Colonic mucosa (tissue), 4 donors: ENCODE measurements at regions not wholly inside any gene's neighbourhood (a gene's known extent, or its start where the extent isn't known, plus 50 kb on each side); places are given as distances from the start of the nearest gene placed in this dataset.

ENCODE experiments used
- DNase-seq: peaks from one replicate; pipeline ENCODE4 v3.0.0-alpha.2; 2020
- H3K27ac ChIP-seq: fragments of 200-600 bp; one replicate; pipeline ENCODE4 v1.8.0; 2021
- H3K27me3 ChIP-seq: fragments of 200-600 bp; one replicate; pipeline ENCODE4 v1.8.0; 2021
- H3K36me3 ChIP-seq: fragments of 200-600 bp; one replicate; pipeline ENCODE4 v1.8.0; 2021
- H3K4me1 ChIP-seq: fragments of 200-600 bp; one replicate; pipeline ENCODE4 v1.8.0; 2021; ENCODE audit warnings: mild to moderate bottlenecking
- H3K4me3 ChIP-seq: fragments of 200-600 bp; one replicate; pipeline ENCODE4 v1.8.0; 2021
- H3K9ac ChIP-seq, 2 donors: one replicate each; pipeline ENCODE4 v1.7.0; 2013; ENCODE audit warnings: control low read depth in 2 of 2, low read depth in 2 of 2, low read length in 2 of 2
- H3K9me3 ChIP-seq: fragments of 200-600 bp; one replicate; pipeline ENCODE4 v1.8.0; 2021
- intact Hi-C: fragments of 100-400 bp; cut with DNase I; formaldehyde crosslinking; loops from one replicate; pipeline ENCODE4 v1.14.1; 2022
- TF ChIP-seq, protein P1 (sequence below): fragments of 200-600 bp; IDR thresholded peaks from one replicate; pipeline ENCODE4 v1.8.0; 2022; ENCODE audit warnings: antibody characterized with exemption, mild to moderate bottlenecking
- donor health status: healthy.
- donor health status: DM: no; HTN: no; CAD: no.
- donor health status: DM: no; HTN: no; CAD: no.

DNA sequence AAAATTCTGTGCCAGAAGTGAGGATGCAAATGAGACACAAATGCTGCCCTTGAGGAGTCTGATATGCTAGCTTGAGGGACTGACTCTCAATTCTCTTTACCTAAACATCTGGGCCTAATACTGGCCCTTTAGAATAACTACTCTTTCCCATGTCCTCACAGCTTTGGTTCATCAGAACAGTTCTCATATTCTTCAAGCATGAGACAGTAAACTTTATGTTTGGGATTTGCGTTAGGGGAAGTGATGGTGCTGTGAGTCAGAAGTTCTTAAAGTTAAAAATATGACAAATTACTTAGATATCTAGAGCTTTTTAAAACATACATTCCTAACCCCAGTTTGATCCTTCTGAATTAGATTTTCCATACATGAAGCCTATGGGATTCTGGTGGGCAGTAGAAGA lies 665.0 kb upstream of the RGMB start:
- no peak for DNase-seq
- TF ChIP-seq, protein P1, sequence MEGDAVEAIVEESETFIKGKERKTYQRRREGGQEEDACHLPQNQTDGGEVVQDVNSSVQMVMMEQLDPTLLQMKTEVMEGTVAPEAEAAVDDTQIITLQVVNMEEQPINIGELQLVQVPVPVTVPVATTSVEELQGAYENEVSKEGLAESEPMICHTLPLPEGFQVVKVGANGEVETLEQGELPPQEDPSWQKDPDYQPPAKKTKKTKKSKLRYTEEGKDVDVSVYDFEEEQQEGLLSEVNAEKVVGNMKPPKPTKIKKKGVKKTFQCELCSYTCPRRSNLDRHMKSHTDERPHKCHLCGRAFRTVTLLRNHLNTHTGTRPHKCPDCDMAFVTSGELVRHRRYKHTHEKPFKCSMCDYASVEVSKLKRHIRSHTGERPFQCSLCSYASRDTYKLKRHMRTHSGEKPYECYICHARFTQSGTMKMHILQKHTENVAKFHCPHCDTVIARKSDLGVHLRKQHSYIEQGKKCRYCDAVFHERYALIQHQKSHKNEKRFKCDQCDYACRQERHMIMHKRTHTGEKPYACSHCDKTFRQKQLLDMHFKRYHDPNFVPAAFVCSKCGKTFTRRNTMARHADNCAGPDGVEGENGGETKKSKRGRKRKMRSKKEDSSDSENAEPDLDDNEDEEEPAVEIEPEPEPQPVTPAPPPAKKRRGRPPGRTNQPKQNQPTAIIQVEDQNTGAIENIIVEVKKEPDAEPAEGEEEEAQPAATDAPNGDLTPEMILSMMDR = no peak
- Histone ChIP-seq H3K36me3 (no peaks in the 10 kb centered on the region), H3K27ac (no peak overlapping the region), H3K27me3 (no peaks in the 10 kb centered on the region), H3K9me3 (no peaks in the 10 kb centered on the region), H3K4me1 (no peaks in the 10 kb centered on the region), H3K9ac (no peak overlapping the region), H3K4me3 (no peak overlapping the region)
- intact Hi-C loops = no loop called here

DNA sequence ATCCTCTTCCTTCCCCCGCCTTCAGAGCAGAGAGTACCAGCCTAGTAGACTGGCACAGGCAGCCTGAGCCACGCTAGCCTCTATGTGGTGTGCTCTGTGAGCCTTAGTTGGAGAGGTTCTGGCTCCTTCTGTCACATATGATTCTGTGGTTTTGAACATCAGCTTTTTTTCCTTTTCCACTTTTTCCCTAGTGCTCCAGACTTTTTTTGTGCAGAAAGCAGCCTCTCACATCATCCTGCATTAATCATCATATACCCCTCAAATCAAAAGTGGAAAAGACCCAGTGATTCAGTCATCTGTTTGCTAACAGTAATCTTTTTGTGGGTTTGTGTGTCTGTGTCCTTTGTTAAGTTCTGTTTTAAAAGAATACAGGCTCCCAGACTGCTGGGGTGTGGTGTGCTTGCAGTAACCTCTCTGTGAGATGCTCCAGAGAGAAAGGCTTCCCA lies 663.9 kb upstream of the RGMB start:
- no peak overlapping the region for H3K27ac ChIP-seq
- TF ChIP-seq, protein P1 = no peak
- intact Hi-C loops = no loop called here
- DNase-seq = no peak
- H3K9ac ChIP-seq = no peak overlapping the region
- no peak overlapping the region for H3K4me3 ChIP-seq
- H3K36me3 ChIP-seq = no peaks in the 10 kb centered on the region
- no peaks in the 10 kb centered on the region for H3K9me3 ChIP-seq
- no peaks in the 10 kb centered on the region for H3K4me1 ChIP-seq
- no peaks in the 10 kb centered on the region for H3K27me3 ChIP-seq

DNA sequence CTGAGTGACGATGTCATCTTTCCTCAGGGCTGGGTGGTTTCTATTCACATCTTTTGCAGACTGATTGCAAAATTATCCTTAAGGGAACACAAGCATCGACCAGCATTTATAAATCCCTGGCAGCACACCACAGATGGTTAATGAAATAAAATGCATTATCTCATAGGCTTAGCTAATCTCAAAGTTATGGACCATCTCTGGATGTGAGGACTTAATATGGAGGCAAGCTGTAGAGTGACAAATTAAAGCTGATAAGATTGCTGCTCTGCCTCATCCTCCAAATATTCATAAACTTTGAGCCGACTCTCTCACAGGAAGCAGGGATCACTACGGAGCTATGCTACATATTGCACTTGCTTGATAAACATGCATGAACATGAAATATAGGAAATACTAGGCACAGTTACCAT lies 663.2 kb upstream of the RGMB start:
- H3K27ac ChIP-seq = no peak overlapping the region
- intact Hi-C loops = no loop called here
- H3K27me3 ChIP-seq = no peaks in the 10 kb centered on the region
- no peak overlapping the region for H3K4me3 ChIP-seq
- no peaks in the 10 kb centered on the region for H3K9me3 ChIP-seq
- TF ChIP-seq, protein P1 = no peak
- no peaks in the 10 kb centered on the region for H3K36me3 ChIP-seq
- no peak for DNase-seq
- H3K9ac ChIP-seq = no peak overlapping the region
- H3K4me1 ChIP-seq = no peaks in the 10 kb centered on the region

DNA sequence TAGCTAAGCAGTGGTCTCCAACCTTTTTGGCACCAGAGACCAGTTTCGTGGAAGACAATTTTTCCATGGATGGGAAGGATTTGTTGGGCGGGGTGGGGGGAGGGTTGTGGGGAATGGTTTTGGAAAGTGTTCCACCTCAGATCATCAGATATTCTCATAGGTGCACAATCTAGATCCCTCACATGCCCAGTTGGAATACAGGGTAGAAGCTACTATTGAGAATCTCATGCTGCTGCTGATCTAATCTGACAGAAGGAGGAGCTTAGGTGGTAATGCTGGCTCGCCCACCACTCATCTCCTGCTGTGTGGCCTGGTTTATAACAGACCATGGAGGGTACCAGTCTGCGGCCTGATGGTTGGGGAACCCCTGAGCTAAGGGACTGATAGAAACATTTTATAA lies 662.7 kb upstream of the RGMB start:
- Histone ChIP-seq H3K9ac (no peak overlapping the region), H3K4me3 (no peak overlapping the region), H3K4me1 (no peaks in the 10 kb centered on the region), H3K27me3 (no peaks in the 10 kb centered on the region), H3K36me3 (no peaks in the 10 kb centered on the region), H3K9me3 (no peaks in the 10 kb centered on the region), H3K27ac (no peak overlapping the region)
- intact Hi-C loops = no loop called here
- DNase-seq = no peak
- TF ChIP-seq, protein P1 = no peak

DNA sequence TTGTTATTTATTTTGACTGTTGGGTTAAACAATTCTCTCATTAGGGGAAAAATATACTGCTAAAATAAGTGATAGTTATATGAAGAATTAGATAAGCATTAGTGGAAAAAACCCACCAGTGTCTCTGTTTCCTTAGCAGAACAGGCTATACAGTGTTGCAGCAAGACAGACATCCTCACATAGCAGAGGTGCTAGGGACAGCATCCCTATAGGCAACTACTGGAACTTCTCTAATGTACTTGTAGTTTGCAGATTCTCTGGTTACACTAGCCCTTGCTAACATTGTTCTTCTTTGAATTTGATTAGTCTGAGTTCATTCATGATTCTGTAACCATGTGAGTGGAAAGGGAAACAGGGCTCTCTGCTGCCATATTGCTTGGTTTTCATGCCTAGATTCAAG lies 661.8 kb upstream of the RGMB start:
- no peaks in the 10 kb centered on the region for H3K4me1 ChIP-seq
- H3K4me3 ChIP-seq = no peak overlapping the region
- DNase-seq = no peak
- no peaks in the 10 kb centered on the region for H3K27me3 ChIP-seq
- intact Hi-C loops = no loop called here
- H3K36me3 ChIP-seq = no peaks in the 10 kb centered on the region
- TF ChIP-seq, protein P1 = no peak
- no peak overlapping the region for H3K27ac ChIP-seq
- no peaks in the 10 kb centered on the region for H3K9me3 ChIP-seq
- no peak overlapping the region for H3K9ac ChIP-seq
